Muscle layer of colon (tissue), 2 donors: ENCODE measurements at regions not wholly inside any gene's neighbourhood (a gene's known extent, or its start where the extent isn't known, plus 50 kb on each side); places are given as distances from the start of the nearest gene placed in this dataset.

Experiments
- H3K27ac ChIP-seq: one replicate; pipeline ENCODE4 v1.7.0; 2013; ENCODE audit warnings: low read depth, mild to moderate bottlenecking, low read length, moderate library complexity
- H3K27me3 ChIP-seq, 2 donors: one replicate each; pipeline ENCODE4 v1.7.0; 2013; ENCODE audit warnings: low read length in 2 of 2, mild to moderate bottlenecking in 2 of 2; ENCODE audit not compliant: insufficient read depth in 2 of 2, control insufficient read depth in 1 of 2
- H3K36me3 ChIP-seq: one replicate; pipeline ENCODE4 v1.7.0; 2013; ENCODE audit warnings: mild to moderate bottlenecking, low read length; ENCODE audit not compliant: insufficient read depth
- H3K4me1 ChIP-seq: one replicate; pipeline ENCODE4 v1.7.0; 2013; ENCODE audit warnings: mild to moderate bottlenecking, low read length; ENCODE audit not compliant: insufficient read depth
- H3K4me3 ChIP-seq, 2 donors: one replicate each; pipeline ENCODE4 v1.7.0; 2013; ENCODE audit warnings: low read length in 2 of 2, low read depth in 1 of 2, mild to moderate bottlenecking in 1 of 2, moderate library complexity in 1 of 2
- H3K9ac ChIP-seq: one replicate; pipeline ENCODE4 v1.7.0; 2013; ENCODE audit warnings: low read length
- H3K9me3 ChIP-seq: one replicate; pipeline ENCODE4 v1.7.0; 2013; ENCODE audit warnings: mild to moderate bottlenecking, low read length
- donor health status: abdominal sarcoma.
- donor health status: Adenocarcinoma of cecum.

- no peak overlapping the region for H3K4me3 ChIP-seq
- H3K36me3 ChIP-seq, result no peaks in the 10 kb centered on the region
- no peak overlapping the region for H3K27ac ChIP-seq
- H3K27me3 ChIP-seq, result no peaks in the 10 kb centered on the region
- no peak overlapping the region for H3K9ac ChIP-seq
- H3K9me3 ChIP-seq, result no peaks in the 10 kb centered on the region
- H3K4me1 ChIP-seq, result no peaks in the 10 kb centered on the region
Observed at GRCh38 chr6:40645043-40645442, 57.9 kb upstream of the LRFN2 start.

DNA sequence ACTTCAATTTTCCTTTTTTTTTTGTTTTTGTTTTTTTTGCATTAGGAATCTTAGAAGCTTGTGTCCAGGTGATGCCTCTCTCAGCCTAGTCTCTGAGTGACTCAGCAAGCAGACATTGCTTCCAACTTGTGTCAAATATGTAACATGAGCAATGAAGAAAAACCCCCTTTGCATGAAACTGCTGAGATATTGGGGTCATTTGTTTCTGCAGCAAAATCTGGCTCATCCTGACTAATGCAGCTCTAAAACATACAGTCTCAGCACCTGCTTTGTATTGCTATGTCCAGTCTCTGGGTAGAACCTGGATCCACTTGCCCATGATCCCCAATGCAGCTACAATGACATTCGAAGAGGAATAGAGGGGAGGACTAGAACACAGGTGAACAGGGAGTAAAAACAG lies 55.7 kb upstream of the LRFN2 start:
- H3K9me3 ChIP-seq, result no peaks in the 10 kb centered on the region
- H3K27me3 ChIP-seq, result no peaks in the 10 kb centered on the region

GRCh38 chr6:40642190-40642589 lies 55.0 kb upstream of the LRFN2 start:
- Histone ChIP-seq H3K27me3 (no peaks in the 10 kb centered on the region), H3K36me3 (no peaks in the 10 kb centered on the region), H3K9me3 (no peaks in the 10 kb centered on the region), H3K9ac (no peak overlapping the region), H3K4me1 (no peaks in the 10 kb centered on the region), H3K27ac (no peak overlapping the region), H3K4me3 (no peak overlapping the region)

More for the DNA sequence above, 55.7 kb upstream of the LRFN2 start:
- Histone ChIP-seq H3K36me3 (no peaks in the 10 kb centered on the region), H3K27ac (no peak overlapping the region), H3K4me3 (no peak overlapping the region), H3K9ac (no peak overlapping the region), H3K4me1 (no peaks in the 10 kb centered on the region)

DNA sequence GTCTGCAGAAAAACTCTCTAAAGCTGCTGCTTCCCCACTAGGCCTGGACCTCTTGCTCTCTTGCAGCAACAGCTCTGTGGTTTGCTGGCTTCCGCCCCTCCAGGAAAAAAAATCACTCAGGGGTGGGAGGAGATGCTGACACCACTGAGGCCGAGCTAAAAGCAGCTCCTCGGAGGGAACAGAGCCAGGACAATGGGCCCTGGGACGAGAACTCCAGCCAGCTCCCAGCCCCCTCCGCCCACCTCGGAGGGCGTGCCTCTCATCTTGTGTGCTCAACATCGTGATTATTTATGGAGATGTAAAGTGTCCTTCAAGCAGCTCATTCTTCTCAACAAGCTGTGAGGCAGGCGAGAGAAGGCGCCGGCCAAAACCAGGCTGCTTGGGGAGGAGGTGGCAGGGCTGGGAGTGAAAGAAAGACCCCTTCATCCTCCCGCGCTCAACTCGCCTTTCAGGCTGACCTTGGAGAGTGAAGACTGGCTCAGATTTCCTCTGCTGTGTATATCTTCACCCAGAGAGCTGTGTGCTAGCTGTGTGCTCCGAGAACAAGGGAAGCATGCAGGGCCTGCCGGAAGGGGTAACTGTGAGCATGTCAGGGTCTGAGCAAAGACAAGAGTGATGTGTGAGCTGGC lies 53.5 kb upstream of the LRFN2 start:
- Histone ChIP-seq H3K4me1 (no peaks in the 10 kb centered on the region), H3K4me3 (no peak overlapping the region), H3K9ac (no peak overlapping the region), H3K27me3 (no peaks in the 10 kb centered on the region), H3K36me3 (no peaks in the 10 kb centered on the region), H3K27ac (no peak overlapping the region), H3K9me3 (no peaks in the 10 kb centered on the region)
